Cardiac muscle cell (in vitro differentiated cells and primary cell): ENCODE measurements at regions not wholly inside any gene's neighbourhood (a gene's known extent, or its start where the extent isn't known, plus 50 kb on each side); places are given as distances from the start of the nearest gene placed in this dataset.

ENCODE experiments used
- DNase-seq, 2 donors: peaks; one replicate each; pipeline versions ENCODE4 v3.0.0 to v3.0.0-alpha.2; 2010 to 2017; ENCODE audit warnings: low read depth in 1 of 2, low spot score in 1 of 2
- H3K27ac ChIP-seq: fragments of 200-600 bp; sonication (generic); 2 replicates; pipeline ENCODE4 v1.5.1; 2016
- H3K27me3 ChIP-seq: fragments of 200-600 bp; sonication (generic); 2 replicates; pipeline ENCODE4 v1.6.0; 2016; ENCODE audit warnings: control low read depth
- H3K36me3 ChIP-seq: fragments of 200-600 bp; sonication (generic); 2 replicates; pipeline ENCODE4 v1.5.1; 2016; ENCODE audit warnings: control low read depth
- H3K4me1 ChIP-seq: fragments of 200-600 bp; sonication (generic); 2 replicates; pipeline ENCODE4 v1.8.1; 2017; ENCODE audit warnings: low read depth, mild to moderate bottlenecking, mixed run types
- H3K4me3 ChIP-seq: fragments of 200-600 bp; sonication (generic); 2 replicates; pipeline ENCODE4 v1.5.1; 2016; ENCODE audit warnings: mild to moderate bottlenecking
- H3K9me3 ChIP-seq: fragments of 200-600 bp; sonication (generic); 2 replicates; pipeline ENCODE4 v1.5.1; 2017; ENCODE audit warnings: low read depth, mild to moderate bottlenecking, control low read depth
- CTCF ChIP-seq: IDR thresholded peaks from 2 replicates; pipeline ENCODE4 v1.5.1; 2012; ENCODE audit warnings: low read depth, mild to moderate bottlenecking, low read length

GRCh38 chr17:13162361-13162760, 144.5 kb upstream of the ELAC2 start:
- DNase-seq: no peak
- H3K4me1 ChIP-seq: no peaks in the 10 kb centered on the region
- H3K36me3 ChIP-seq: no peaks in the 10 kb centered on the region
- H3K27ac ChIP-seq: no peak overlapping the region
- no peak overlapping the region for H3K4me3 ChIP-seq
- no peak for TF ChIP-seq CTCF
- no peaks in the 10 kb centered on the region for H3K9me3 ChIP-seq
- H3K27me3 ChIP-seq: no peaks in the 10 kb centered on the region

- no peak for DNase-seq
- no peak for TF ChIP-seq CTCF
- no peaks in the 10 kb centered on the region for H3K4me1 ChIP-seq
- H3K27me3 ChIP-seq: no peaks in the 10 kb centered on the region
- no peak overlapping the region for H3K4me3 ChIP-seq
- H3K9me3 ChIP-seq: no peaks in the 10 kb centered on the region
- H3K36me3 ChIP-seq: no peaks in the 10 kb centered on the region
- no peak overlapping the region for H3K27ac ChIP-seq
Observed at GRCh38 chr17:13160790-13161189, 143.0 kb upstream of the ELAC2 start.

- H3K27ac ChIP-seq: no peak overlapping the region
Observed at GRCh38 chr17:13160296-13160695, 142.5 kb upstream of the ELAC2 start.

GRCh38 chr17:13158494-13159240, 140.8 kb upstream of the ELAC2 start:
- no peaks in the 10 kb centered on the region for H3K27me3 ChIP-seq

More at GRCh38 chr17:13160296-13160695, 142.5 kb upstream of the ELAC2 start:
- Histone ChIP-seq H3K27me3 (no peaks in the 10 kb centered on the region), H3K4me1 (no peaks in the 10 kb centered on the region), H3K36me3 (no peaks in the 10 kb centered on the region), H3K9me3 (no peaks in the 10 kb centered on the region), H3K4me3 (no peak overlapping the region)
- no peak for TF ChIP-seq CTCF
- DNase-seq: no peak

GRCh38 chr17:13157656-13158055, 139.8 kb upstream of the ELAC2 start:
- Histone ChIP-seq H3K4me3 (no peak overlapping the region), H3K36me3 (no peaks in the 10 kb centered on the region), H3K27me3 (no peaks in the 10 kb centered on the region), H3K9me3 (no peaks in the 10 kb centered on the region), H3K4me1 (no peaks in the 10 kb centered on the region), H3K27ac (no peak overlapping the region)
- no peak for DNase-seq
- TF ChIP-seq CTCF: no peak

More at GRCh38 chr17:13158494-13159240, 140.8 kb upstream of the ELAC2 start:
- no peak overlapping the region for H3K4me3 ChIP-seq
- no peak for DNase-seq
- no peaks in the 10 kb centered on the region for H3K4me1 ChIP-seq
- no peaks in the 10 kb centered on the region for H3K9me3 ChIP-seq
- no peak overlapping the region for H3K27ac ChIP-seq
- no peak for TF ChIP-seq CTCF
- no peaks in the 10 kb centered on the region for H3K36me3 ChIP-seq
